GM23338 (cell line): ENCODE measurements at regions not wholly inside any gene's neighbourhood (a gene's known extent, or its start where the extent isn't known, plus 50 kb on each side); places are given as distances from the start of the nearest gene placed in this dataset.

ENCODE experiments used
- ATAC-seq: fragments of 200-7000 bp; cut with Tn5 transposase; 3 replicates; pipeline ENCODE4 v1.9.1; 2020
- DNase-seq: peaks from one replicate; pipeline ENCODE4 v3.0.0-alpha.2; 2015; ENCODE audit warnings: low spot score
- H2AFZ ChIP-seq: fragments of 200-600 bp; sonication (generic); 2 replicates; pipeline ENCODE4 v1.8.0; 2016; ENCODE audit warnings: antibody characterized with exemption, mild to moderate bottlenecking, moderate library complexity
- H3F3A ChIP-seq: fragments of 200-600 bp; sonication (generic); replicated peaks from 2 replicates; pipeline ENCODE4 v1.8.0; 2017; ENCODE audit warnings: antibody characterized with exemption, mixed run types, low read depth
- H3K27ac ChIP-seq: fragments of 200-600 bp; sonication (generic); 2 replicates; pipeline ENCODE4 v1.6.1; 2016; ENCODE audit warnings: low read depth
- H3K27me3 ChIP-seq: fragments of 200-600 bp; sonication (generic); 2 replicates; pipeline ENCODE4 v1.8.0; 2016; ENCODE audit warnings: mild to moderate bottlenecking, mixed run types, moderate library complexity; ENCODE audit not compliant: insufficient read depth
- H3K36me3 ChIP-seq: fragments of 200-600 bp; sonication (generic); 2 replicates; pipeline ENCODE4 v1.8.0; 2016; ENCODE audit warnings: mild to moderate bottlenecking; ENCODE audit not compliant: insufficient read depth
- H3K4me1 ChIP-seq: fragments of 200-600 bp; sonication (generic); 2 replicates; pipeline ENCODE4 v1.8.0; 2016; ENCODE audit warnings: mild to moderate bottlenecking, moderate library complexity; ENCODE audit not compliant: insufficient read depth
- H3K4me2 ChIP-seq: fragments of 200-600 bp; sonication (generic); 2 replicates; pipeline ENCODE4 v1.7.1; 2017; ENCODE audit warnings: mixed run types
- H3K4me3 ChIP-seq: fragments of 200-600 bp; sonication (generic); 2 replicates; pipeline ENCODE4 v1.6.1; 2016; ENCODE audit warnings: mixed run types
- H3K79me2 ChIP-seq: fragments of 200-600 bp; sonication (generic); replicated peaks from 2 replicates; pipeline ENCODE4 v1.8.0; 2017; ENCODE audit warnings: mild to moderate bottlenecking; ENCODE audit not compliant: insufficient read depth
- H3K9me2 ChIP-seq: fragments of 200-600 bp; sonication (generic); 2 replicates; pipeline ENCODE4 v1.8.0; 2017; ENCODE audit not compliant: insufficient read depth
- H4K20me1 ChIP-seq: fragments of 200-600 bp; sonication (generic); replicated peaks from 2 replicates; pipeline ENCODE4 v1.8.0; 2017; ENCODE audit warnings: mild to moderate bottlenecking; ENCODE audit not compliant: insufficient read depth
- H3K27ac Mint-ChIP-seq: 2 replicates; pipeline ENCODE4 v1.8.0; 2020; ENCODE audit warnings: inconsistent platforms, mild to moderate bottlenecking, moderate library complexity, mixed read lengths
- H3K27me3 Mint-ChIP-seq: 3 replicates; pipeline ENCODE4 v1.8.0; 2022; ENCODE audit warnings: low read depth, mild to moderate bottlenecking, moderate library complexity, mixed read lengths, inconsistent platforms; ENCODE audit not compliant: insufficient read depth, poor library complexity
- H3K36me3 Mint-ChIP-seq: 3 replicates; pipeline ENCODE4 v1.8.0; 2021; ENCODE audit warnings: low read depth, mild to moderate bottlenecking, inconsistent platforms, moderate library complexity, mixed read lengths
- H3K4me1 Mint-ChIP-seq: 3 replicates; pipeline ENCODE4 v1.8.0; 2020; ENCODE audit warnings: mild to moderate bottlenecking, inconsistent platforms, mixed read lengths
- H3K4me3 Mint-ChIP-seq: 3 replicates; pipeline ENCODE4 v1.8.0; 2021; ENCODE audit warnings: moderate library complexity, mild to moderate bottlenecking, inconsistent platforms, mixed read lengths
- H3K9me3 Mint-ChIP-seq: 3 replicates; pipeline ENCODE4 v1.8.0; 2020; ENCODE audit warnings: moderate library complexity, mild to moderate bottlenecking, inconsistent platforms, mixed read lengths
- CREB1 ChIP-seq: fragments of 250-450 bp; sonication (Bioruptor Pico); IDR thresholded peaks from 2 replicates; pipeline ENCODE4 v1.5.0; 2020; ENCODE audit warnings: low read depth, mild to moderate bottlenecking, moderate library complexity
- CTCF ChIP-seq, 2 experiments: fragments of 200-600 bp in 1 of 2; sonication (generic) in 1 of 2; conservative IDR thresholded peaks; 2 replicates each; pipeline versions ENCODE4 v1.5.1 to v1.6.1; 2016 to 2017; ENCODE audit warnings: antibody characterized with exemption in 2 of 2, low read depth in 2 of 2, mild to moderate bottlenecking in 2 of 2, moderate library complexity in 1 of 2
- ETS1 ChIP-seq: IDR thresholded peaks from 2 replicates; pipeline ENCODE4 v1.6.1; 2016; ENCODE audit warnings: antibody characterized with exemption
- EZH2 ChIP-seq: fragments of 200-600 bp; sonication (generic); IDR thresholded peaks from one replicate; pipeline ENCODE4 v1.8.0; 2017; ENCODE audit warnings: antibody characterized with exemption, mild to moderate bottlenecking, low read depth; ENCODE audit not compliant: unreplicated experiment
- EZH2phosphoT487 ChIP-seq: fragments of 200-600 bp; sonication (generic); IDR thresholded peaks from one replicate; pipeline ENCODE4 v1.8.1; 2018; ENCODE audit warnings: antibody characterized with exemption; ENCODE audit not compliant: unreplicated experiment
- JUNB ChIP-seq: IDR thresholded peaks from one replicate; pipeline ENCODE4 v1.6.1; 2016; ENCODE audit warnings: antibody characterized with exemption; ENCODE audit not compliant: unreplicated experiment
- NANOG ChIP-seq: IDR thresholded peaks from 2 replicates; pipeline ENCODE4 v1.6.1; 2016; ENCODE audit warnings: antibody characterized with exemption, borderline replicate concordance
- POLR2AphosphoS5 ChIP-seq: IDR thresholded peaks from 2 replicates; pipeline ENCODE4 v1.6.1; 2016; ENCODE audit warnings: antibody characterized with exemption, low read depth
- STAT1 ChIP-seq: IDR thresholded peaks from one replicate; pipeline ENCODE4 v1.6.1; 2016; ENCODE audit warnings: antibody characterized with exemption; ENCODE audit not compliant: unreplicated experiment
- ZNF114 ChIP-seq: fragments of 250-450 bp; sonication (Bioruptor Pico); IDR thresholded peaks from 2 replicates; pipeline ENCODE4 v1.5.0; 2020; ENCODE audit warnings: mild to moderate bottlenecking, moderate library complexity
- ZNF331 ChIP-seq: fragments of 250-450 bp; sonication (Bioruptor Pico); IDR thresholded peaks from 2 replicates; pipeline ENCODE4 v1.5.0; 2020; ENCODE audit warnings: low read depth, mild to moderate bottlenecking, moderate library complexity
- ZNF462 ChIP-seq: fragments of 250-450 bp; sonication (Bioruptor Pico); IDR thresholded peaks from 2 replicates; pipeline ENCODE4 v1.5.0; 2020; ENCODE audit warnings: mild to moderate bottlenecking, moderate library complexity
- TF ChIP-seq, protein P1 (sequence below): IDR thresholded peaks from one replicate; pipeline ENCODE4 v1.6.1; 2018; ENCODE audit warnings: antibody characterized with exemption; ENCODE audit not compliant: unreplicated experiment

- Histone ChIP-seq H3K79me2 (no peaks in the 10 kb centered on the region), H3K9me2 (no peaks in the 10 kb centered on the region), H3F3A (no peaks in the 10 kb centered on the region), H3K27me3 (no peaks in the 10 kb centered on the region), H4K20me1 (no peaks in the 10 kb centered on the region; the same call in 1 of the 2 replicates), H3K4me3 (no peak overlapping the region), H3K36me3 (no peaks in the 10 kb centered on the region), H3K4me2 (no peak overlapping the region), H3K27ac (no peak overlapping the region), H2AFZ (no peak overlapping the region), H3K4me1 (no peaks in the 10 kb centered on the region)
- DNase-seq = no peak
- peaks cover 2% of the 10 kb centered on the region; the same call in 1 of the 3 replicates for H3K4me1 Mint-ChIP-seq
- H3K4me3 Mint-ChIP-seq = no peak overlapping the region
- peaks cover 5% of the 10 kb centered on the region for H3K27me3 Mint-ChIP-seq
- no peak overlapping the region for H3K27ac Mint-ChIP-seq
- H3K36me3 Mint-ChIP-seq = peaks cover 10% of the 10 kb centered on the region; the same call in 2 of the 3 replicates
- no peak for TF ChIP-seq NANOG
- no peak for TF ChIP-seq CREB1
- no peak for TF ChIP-seq CTCF (conservative IDR thresholded peaks at IDR 0.05; ENCODE audit: low read depth in 2 of 2)
- no peak for TF ChIP-seq ETS1
- no peak for TF ChIP-seq ZNF331 (CRISPR knock-in tag)
- no peak for TF ChIP-seq ZNF462
- no peak for TF ChIP-seq POLR2AphosphoS5
- no peak for TF ChIP-seq EZH2phosphoT487
- TF ChIP-seq EZH2 = no peak
- no peak for TF ChIP-seq ZNF114 (CRISPR knock-in tag)
- TF ChIP-seq, protein P1, sequence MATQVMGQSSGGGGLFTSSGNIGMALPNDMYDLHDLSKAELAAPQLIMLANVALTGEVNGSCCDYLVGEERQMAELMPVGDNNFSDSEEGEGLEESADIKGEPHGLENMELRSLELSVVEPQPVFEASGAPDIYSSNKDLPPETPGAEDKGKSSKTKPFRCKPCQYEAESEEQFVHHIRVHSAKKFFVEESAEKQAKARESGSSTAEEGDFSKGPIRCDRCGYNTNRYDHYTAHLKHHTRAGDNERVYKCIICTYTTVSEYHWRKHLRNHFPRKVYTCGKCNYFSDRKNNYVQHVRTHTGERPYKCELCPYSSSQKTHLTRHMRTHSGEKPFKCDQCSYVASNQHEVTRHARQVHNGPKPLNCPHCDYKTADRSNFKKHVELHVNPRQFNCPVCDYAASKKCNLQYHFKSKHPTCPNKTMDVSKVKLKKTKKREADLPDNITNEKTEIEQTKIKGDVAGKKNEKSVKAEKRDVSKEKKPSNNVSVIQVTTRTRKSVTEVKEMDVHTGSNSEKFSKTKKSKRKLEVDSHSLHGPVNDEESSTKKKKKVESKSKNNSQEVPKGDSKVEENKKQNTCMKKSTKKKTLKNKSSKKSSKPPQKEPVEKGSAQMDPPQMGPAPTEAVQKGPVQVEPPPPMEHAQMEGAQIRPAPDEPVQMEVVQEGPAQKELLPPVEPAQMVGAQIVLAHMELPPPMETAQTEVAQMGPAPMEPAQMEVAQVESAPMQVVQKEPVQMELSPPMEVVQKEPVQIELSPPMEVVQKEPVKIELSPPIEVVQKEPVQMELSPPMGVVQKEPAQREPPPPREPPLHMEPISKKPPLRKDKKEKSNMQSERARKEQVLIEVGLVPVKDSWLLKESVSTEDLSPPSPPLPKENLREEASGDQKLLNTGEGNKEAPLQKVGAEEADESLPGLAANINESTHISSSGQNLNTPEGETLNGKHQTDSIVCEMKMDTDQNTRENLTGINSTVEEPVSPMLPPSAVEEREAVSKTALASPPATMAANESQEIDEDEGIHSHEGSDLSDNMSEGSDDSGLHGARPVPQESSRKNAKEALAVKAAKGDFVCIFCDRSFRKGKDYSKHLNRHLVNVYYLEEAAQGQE = no peak
- no peak for TF ChIP-seq JUNB
- no peak for TF ChIP-seq STAT1
- ATAC-seq = no peak
- H3K9me3 Mint-ChIP-seq = no peaks in the 10 kb centered on the region; the same call in 1 of the 3 replicates
Observed at GRCh38 chr7:50937727-50938126, 155.0 kb upstream of the GRB10 start.
